ENCODE measurements at regions not wholly inside any gene's neighbourhood (a gene's known extent, or its start where the extent isn't known, plus 50 kb on each side); places are given as distances from the start of the nearest gene placed in this dataset.

- TF ChIP-seq CTCF (IDR thresholded peaks at IDR 0.05) (no peak), POLR2AphosphoS5 (IDR thresholded peaks at IDR 0.05) (no peak)
Observed at GRCh38 chr1:5621692-5622091, 370.5 kb downstream of the NPHP4 start.

All from prostate gland (tissue), 2 donors.